GM12878 (cell line): ENCODE measurements at regions not wholly inside any gene's neighbourhood (a gene's known extent, or its start where the extent isn't known, plus 50 kb on each side); places are given as distances from the start of the nearest gene placed in this dataset.

Experiments used
- ATAC-seq: fragments of 200-7000 bp; cut with Tn5 transposase; 3 replicates; pipeline ENCODE4 v1.9.1; 2020; ENCODE audit warnings: mild to moderate bottlenecking, moderate library complexity
- BruUV-seq: library from RNA; stranded (reverse); fragments of 400-500 nt; replicated peaks from 2 replicates; lab custom pipeline; 2021; lab: Mats Ljungman, UMichigan
- CTCF ChIA-PET: fragments of 300-600 bp; sonication (Branson Sonifier 250); formaldehyde crosslinking; extraction: SDS; loops from one replicate; lab custom pipeline; 2021; ENCODE audit warnings: inconsistent platforms; lab: Yijun Ruan, JAX
- POLR2A ChIA-PET: fragments of 350-600 bp; formaldehyde crosslinking; extraction: SDS; loops from one replicate; lab custom pipeline; 2021; ENCODE audit warnings: inconsistent platforms; lab: Charles Lee
- RAD21 ChIA-PET: fragments of 300-600 bp; sonication (Branson Sonifier 250); formaldehyde crosslinking; loops from one replicate; lab custom pipeline; 2023; ENCODE audit warnings: antibody characterized with exemption; ENCODE audit not compliant: unreplicated experiment; lab: Charles Lee
- SMC1A ChIA-PET: fragments of 300-600 bp; sonication (Branson Sonifier 250); formaldehyde crosslinking; loops from one replicate; lab custom pipeline; 2023; ENCODE audit not compliant: unreplicated experiment, uncharacterized antibody; lab: Charles Lee
- DNase-seq: peaks from one replicate; pipeline ENCODE4 v3.0.0-alpha.2; 2011; ENCODE audit warnings: low read depth, low spot score
- FAIRE-seq: peaks from 3 replicates; lab custom pipeline; 2011; peaks lifted over from hg19 to GRCh38; lab: Jason Lieb, UNC
- H2AFZ ChIP-seq: 2 replicates; pipeline ENCODE4 v1.6.0; 2011; ENCODE audit warnings: low read depth, low read length, control low read depth; ENCODE audit not compliant: control insufficient read depth
- H3K27ac ChIP-seq: 2 replicates; pipeline ENCODE4 v1.5.1; 2011; ENCODE audit warnings: control low read depth; ENCODE audit not compliant: control insufficient read depth, insufficient read depth
- H3K27me3 ChIP-seq, 2 experiments: replicated peaks in 1 of 2; 2 replicates each; pipeline versions ENCODE4 v1.6.0 to v1.6.1; 2011; ENCODE audit warnings: low read length in 1 of 2; ENCODE audit not compliant: control insufficient read depth in 2 of 2, insufficient read depth in 2 of 2
- H3K36me3 ChIP-seq, 2 experiments: 2 replicates each; pipeline ENCODE4 v1.5.1; 2011; ENCODE audit warnings: low read length in 1 of 2; ENCODE audit not compliant: control insufficient read depth in 2 of 2, insufficient read depth in 2 of 2
- H3K4me1 ChIP-seq: 2 replicates; pipeline ENCODE4 v1.6.1; 2011; ENCODE audit warnings: mild to moderate bottlenecking, low read length, moderate library complexity, mixed read lengths; ENCODE audit not compliant: control insufficient read depth, insufficient read depth
- H3K4me2 ChIP-seq: 2 replicates; pipeline ENCODE4 v1.6.0; 2011; ENCODE audit warnings: control low read depth; ENCODE audit not compliant: control insufficient read depth, insufficient read depth
- H3K4me3 ChIP-seq: fragments of 200-600 bp; sonication (generic); 2 replicates; pipeline ENCODE4 v1.5.1; 2016
- H3K79me2 ChIP-seq: 2 replicates; pipeline ENCODE4 v1.6.0; 2011; ENCODE audit warnings: low read length; ENCODE audit not compliant: control insufficient read depth, insufficient read depth
- H3K9ac ChIP-seq: 2 replicates; pipeline ENCODE4 v1.8.0; 2011; ENCODE audit warnings: low read length, control low read depth, mixed read lengths; ENCODE audit not compliant: control insufficient read depth, insufficient read depth
- H3K9me3 ChIP-seq: replicated peaks from 3 replicates; pipeline ENCODE4 v1.5.1; 2011; ENCODE audit warnings: mild to moderate bottlenecking, low read length; ENCODE audit not compliant: control insufficient read depth, insufficient read depth
- H4K20me1 ChIP-seq: 2 replicates; pipeline ENCODE4 v1.6.0; 2011; ENCODE audit not compliant: control insufficient read depth, insufficient read depth
- CBX5 ChIP-seq: sonication (generic); IDR thresholded peaks from 2 replicates; pipeline ENCODE4 v1.6.1; 2016; ENCODE audit warnings: low read depth, moderate library complexity, mild to moderate bottlenecking, inconsistent platforms
- CREB1 ChIP-seq: IDR thresholded peaks from 2 replicates; pipeline ENCODE4 v1.6.1; 2012; ENCODE audit warnings: low read depth, mild to moderate bottlenecking, inconsistent platforms
- FOS ChIP-seq: IDR thresholded peaks from 3 replicates; pipeline ENCODE4 v1.6.1; 2011; ENCODE audit warnings: borderline replicate concordance; ENCODE audit not compliant: insufficient read length; ENCODE audit errors: extremely low read depth
- MXI1 ChIP-seq: fragments of 150-350 bp; IDR thresholded peaks from 2 replicates; pipeline ENCODE4 v1.6.1; 2011; ENCODE audit warnings: low read depth, mild to moderate bottlenecking, inconsistent platforms, low read length, improper control_type of control experiment
- NRF1 ChIP-seq: conservative IDR thresholded peaks from 2 replicates; pipeline ENCODE4 v1.6.1; 2011; ENCODE audit warnings: mild to moderate bottlenecking, low read depth, low read length, improper control_type of control experiment
- WGBS: methylation state at CpG from one replicate; pipeline ENCODE4 v1.1.6; 2016; ENCODE audit warnings: low lambda C conversion rate; ENCODE audit not compliant: insufficient replicate concordance, insufficient coverage; ENCODE audit errors: missing lambda C conversion rate; 5-methylcytosine and 5-hydroxymethylcytosine counted together
- in situ Hi-C: fragments of 300-500 bp; cut with MboI; formaldehyde crosslinking; loops from 9 replicates; pipeline ENCODE4 v1.14.3; 2018; ENCODE audit warnings: mixed read lengths
- intact Hi-C: fragments of 100-400 bp; cut with micrococcal nuclease; formaldehyde crosslinking; loops from one replicate; pipeline ENCODE4 v1.14.2; 2022; ENCODE audit not compliant: unreplicated experiment
- TF ChIP-seq, protein P1 (sequence below): fragments of 450-650 bp; formaldehyde crosslinking; IDR thresholded peaks from 2 replicates; pipeline ENCODE4 v1.4.0; 2020; ENCODE audit warnings: mild to moderate bottlenecking, moderate library complexity
- TF ChIP-seq, protein P2 (sequence below): fragments of 450-650 bp; IDR thresholded peaks from 2 replicates; pipeline ENCODE4 v1.6.1; 2017; ENCODE audit warnings: mild to moderate bottlenecking, low read depth, inconsistent platforms; ENCODE audit not compliant: poor library complexity, severe bottlenecking
- TF ChIP-seq, protein P3 (sequence below): fragments of 450-650 bp; IDR thresholded peaks from 2 replicates; pipeline ENCODE4 v1.6.1; 2018; ENCODE audit warnings: mild to moderate bottlenecking, low read depth, moderate library complexity; ENCODE audit not compliant: partially characterized antibody

DNA sequence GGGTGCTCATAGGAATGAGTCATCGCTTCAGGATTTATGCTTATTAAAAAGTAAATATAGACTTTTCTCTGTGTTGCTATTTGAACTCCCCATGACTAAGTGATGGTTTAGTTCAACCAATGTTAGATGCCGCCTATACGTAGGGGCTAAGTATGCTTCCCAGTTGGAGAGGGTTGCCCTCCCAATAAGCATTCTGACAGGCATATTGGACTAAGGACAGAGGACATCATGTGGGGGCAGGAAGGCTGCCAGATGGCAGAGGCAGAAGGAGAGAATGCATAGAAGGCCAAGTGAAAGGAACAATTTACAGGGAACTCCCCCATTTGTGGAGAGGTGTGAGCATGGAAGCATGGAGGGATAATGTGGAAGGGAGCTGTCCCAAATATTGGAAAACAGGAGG, 318.4 kb upstream of the OBI1 start (continued):
- TF ChIP-seq, protein P1, sequence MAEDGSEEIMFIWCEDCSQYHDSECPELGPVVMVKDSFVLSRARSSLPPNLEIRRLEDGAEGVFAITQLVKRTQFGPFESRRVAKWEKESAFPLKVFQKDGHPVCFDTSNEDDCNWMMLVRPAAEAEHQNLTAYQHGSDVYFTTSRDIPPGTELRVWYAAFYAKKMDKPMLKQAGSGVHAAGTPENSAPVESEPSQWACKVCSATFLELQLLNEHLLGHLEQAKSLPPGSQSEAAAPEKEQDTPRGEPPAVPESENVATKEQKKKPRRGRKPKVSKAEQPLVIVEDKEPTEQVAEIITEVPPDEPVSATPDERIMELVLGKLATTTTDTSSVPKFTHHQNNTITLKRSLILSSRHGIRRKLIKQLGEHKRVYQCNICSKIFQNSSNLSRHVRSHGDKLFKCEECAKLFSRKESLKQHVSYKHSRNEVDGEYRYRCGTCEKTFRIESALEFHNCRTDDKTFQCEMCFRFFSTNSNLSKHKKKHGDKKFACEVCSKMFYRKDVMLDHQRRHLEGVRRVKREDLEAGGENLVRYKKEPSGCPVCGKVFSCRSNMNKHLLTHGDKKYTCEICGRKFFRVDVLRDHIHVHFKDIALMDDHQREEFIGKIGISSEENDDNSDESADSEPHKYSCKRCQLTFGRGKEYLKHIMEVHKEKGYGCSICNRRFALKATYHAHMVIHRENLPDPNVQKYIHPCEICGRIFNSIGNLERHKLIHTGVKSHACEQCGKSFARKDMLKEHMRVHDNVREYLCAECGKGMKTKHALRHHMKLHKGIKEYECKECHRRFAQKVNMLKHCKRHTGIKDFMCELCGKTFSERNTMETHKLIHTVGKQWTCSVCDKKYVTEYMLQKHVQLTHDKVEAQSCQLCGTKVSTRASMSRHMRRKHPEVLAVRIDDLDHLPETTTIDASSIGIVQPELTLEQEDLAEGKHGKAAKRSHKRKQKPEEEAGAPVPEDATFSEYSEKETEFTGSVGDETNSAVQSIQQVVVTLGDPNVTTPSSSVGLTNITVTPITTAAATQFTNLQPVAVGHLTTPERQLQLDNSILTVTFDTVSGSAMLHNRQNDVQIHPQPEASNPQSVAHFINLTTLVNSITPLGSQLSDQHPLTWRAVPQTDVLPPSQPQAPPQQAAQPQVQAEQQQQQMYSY (CRISPR knock-in tag), result no peak

- ChIA-PET POLR2A (no interaction called here), RAD21 (interaction anchor here (1.6 kb wide), 1 partner anchor 736 kb away, joined by 11 read pairs; no protein-coding TSS in a partner anchor), SMC1A (interaction anchor here (1.0 to 4.7 kb wide), 5 partner anchors 9 to 736 kb away, joined by 3 to 16 read pairs (median 3); no protein-coding TSS in a partner anchor), CTCF (interaction anchor here (0.7 to 2.0 kb wide), 6 partner anchors 13 to 736 kb away, joined by 3 to 5 read pairs (median 3); no protein-coding TSS in a partner anchor)
- ATAC-seq (no peak), FAIRE-seq (no peak), DNase-seq (no peak)
- Histone ChIP-seq H2AFZ (no peak overlapping the region), H3K79me2 (no peaks in the 10 kb centered on the region), H3K9me3 (no peaks in the 10 kb centered on the region), H3K4me3 (no peak overlapping the region), H3K4me2 (no peak overlapping the region), H3K27me3 (no peaks in the 10 kb centered on the region), H3K9ac (no peak overlapping the region), H3K4me1 (no peaks in the 10 kb centered on the region), H3K36me3 (no peaks in the 10 kb centered on the region), H4K20me1 (no peaks in the 10 kb centered on the region), H3K27ac (no peak overlapping the region)
- intact Hi-C loops, result loop anchor here (5.0 kb wide), 1 partner anchor 734 kb away; no protein-coding TSS in a partner anchor
- WGBS, result 76% methylated on average over 5 of the region's 5 CpGs
- in situ Hi-C loops, result loop anchor here (5.0 to 10.0 kb wide), 2 partner anchors 732 to 834 kb away; no protein-coding TSS in a partner anchor
- BruUV-seq, result no TSS peak
- TF ChIP-seq, protein P2, sequence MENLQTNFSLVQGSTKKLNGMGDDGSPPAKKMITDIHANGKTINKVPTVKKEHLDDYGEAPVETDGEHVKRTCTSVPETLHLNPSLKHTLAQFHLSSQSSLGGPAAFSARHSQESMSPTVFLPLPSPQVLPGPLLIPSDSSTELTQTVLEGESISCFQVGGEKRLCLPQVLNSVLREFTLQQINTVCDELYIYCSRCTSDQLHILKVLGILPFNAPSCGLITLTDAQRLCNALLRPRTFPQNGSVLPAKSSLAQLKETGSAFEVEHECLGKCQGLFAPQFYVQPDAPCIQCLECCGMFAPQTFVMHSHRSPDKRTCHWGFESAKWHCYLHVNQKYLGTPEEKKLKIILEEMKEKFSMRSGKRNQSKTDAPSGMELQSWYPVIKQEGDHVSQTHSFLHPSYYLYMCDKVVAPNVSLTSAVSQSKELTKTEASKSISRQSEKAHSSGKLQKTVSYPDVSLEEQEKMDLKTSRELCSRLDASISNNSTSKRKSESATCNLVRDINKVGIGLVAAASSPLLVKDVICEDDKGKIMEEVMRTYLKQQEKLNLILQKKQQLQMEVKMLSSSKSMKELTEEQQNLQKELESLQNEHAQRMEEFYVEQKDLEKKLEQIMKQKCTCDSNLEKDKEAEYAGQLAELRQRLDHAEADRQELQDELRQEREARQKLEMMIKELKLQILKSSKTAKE, result no peak
- no peak for TF ChIP-seq CBX5
- no peak for TF ChIP-seq MXI1
- TF ChIP-seq, protein P1 (CRISPR knock-in tag), result no peak
- TF ChIP-seq, protein P3, sequence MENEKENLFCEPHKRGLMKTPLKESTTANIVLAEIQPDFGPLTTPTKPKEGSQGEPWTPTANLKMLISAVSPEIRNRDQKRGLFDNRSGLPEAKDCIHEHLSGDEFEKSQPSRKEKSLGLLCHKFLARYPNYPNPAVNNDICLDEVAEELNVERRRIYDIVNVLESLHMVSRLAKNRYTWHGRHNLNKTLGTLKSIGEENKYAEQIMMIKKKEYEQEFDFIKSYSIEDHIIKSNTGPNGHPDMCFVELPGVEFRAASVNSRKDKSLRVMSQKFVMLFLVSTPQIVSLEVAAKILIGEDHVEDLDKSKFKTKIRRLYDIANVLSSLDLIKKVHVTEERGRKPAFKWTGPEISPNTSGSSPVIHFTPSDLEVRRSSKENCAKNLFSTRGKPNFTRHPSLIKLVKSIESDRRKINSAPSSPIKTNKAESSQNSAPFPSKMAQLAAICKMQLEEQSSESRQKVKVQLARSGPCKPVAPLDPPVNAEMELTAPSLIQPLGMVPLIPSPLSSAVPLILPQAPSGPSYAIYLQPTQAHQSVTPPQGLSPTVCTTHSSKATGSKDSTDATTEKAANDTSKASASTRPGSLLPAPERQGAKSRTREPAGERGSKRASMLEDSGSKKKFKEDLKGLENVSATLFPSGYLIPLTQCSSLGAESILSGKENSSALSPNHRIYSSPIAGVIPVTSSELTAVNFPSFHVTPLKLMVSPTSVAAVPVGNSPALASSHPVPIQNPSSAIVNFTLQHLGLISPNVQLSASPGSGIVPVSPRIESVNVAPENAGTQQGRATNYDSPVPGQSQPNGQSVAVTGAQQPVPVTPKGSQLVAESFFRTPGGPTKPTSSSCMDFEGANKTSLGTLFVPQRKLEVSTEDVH, result no peak
- TF ChIP-seq NRF1, result no peak
- no peak for TF ChIP-seq CREB1
- TF ChIP-seq FOS, result no peak
These were observed 317.7 kb upstream of the OBI1 start for GRCh38 chr13:78976696-78977095.
